NCI-H2029 (cell line): ENCODE measurements at regions not wholly inside any gene's neighbourhood (a gene's known extent, or its start where the extent isn't known, plus 50 kb on each side); places are given as distances from the start of the nearest gene placed in this dataset.
"Not testable (repeated sequence)": the region's sequence is repeated elsewhere in the genome, so short reads cannot be mapped to it uniquely, and the experiment has no call there.

Experiments
- DNase-seq: peaks from one replicate; lab custom pipeline; 2025; lab: John Stamatoyannopoulos, UW

GRCh38 chr11:91156041-91156440, 933.2 kb upstream of the CHORDC1 start:
- no peak for DNase-seq

DNA sequence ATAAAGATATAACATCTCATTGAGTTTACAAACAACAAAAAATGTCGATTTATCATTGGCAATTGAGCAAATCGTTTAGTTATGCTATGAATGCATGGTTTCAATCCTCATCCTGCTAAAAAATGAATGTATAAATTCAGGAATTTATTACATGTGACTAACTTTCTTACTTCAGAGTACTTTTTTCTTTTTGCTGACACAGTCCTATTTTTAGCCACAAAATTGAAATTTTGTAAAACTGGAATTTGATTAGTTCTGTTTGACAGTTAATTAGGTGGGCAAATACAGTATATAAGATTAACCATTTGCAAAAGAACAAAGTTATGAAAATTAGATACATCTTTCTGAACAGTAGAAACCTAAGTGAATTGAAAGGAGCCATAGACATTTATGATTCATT, 925.0 kb upstream of the CHORDC1 start:
- DNase-seq = no peak

DNA sequence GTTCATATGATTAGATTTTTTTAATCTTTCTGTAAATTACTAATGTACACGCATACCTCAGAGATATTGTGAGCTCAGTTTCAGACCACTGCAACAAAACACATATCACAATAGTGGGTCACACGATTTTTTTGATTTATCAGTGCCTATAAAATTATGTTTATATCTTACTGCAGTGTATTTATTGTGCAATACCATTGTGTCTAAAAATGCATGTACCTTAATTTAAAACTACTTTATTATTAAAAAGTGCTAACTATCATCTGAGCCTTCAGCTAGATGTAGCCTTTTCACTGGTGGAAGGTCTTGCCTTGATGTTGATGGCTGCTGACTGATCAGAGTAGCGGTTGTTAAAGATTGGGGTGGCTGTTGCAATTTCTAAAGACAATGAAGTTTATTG, 918.8 kb upstream of the CHORDC1 start:
- no peak for DNase-seq

DNA sequence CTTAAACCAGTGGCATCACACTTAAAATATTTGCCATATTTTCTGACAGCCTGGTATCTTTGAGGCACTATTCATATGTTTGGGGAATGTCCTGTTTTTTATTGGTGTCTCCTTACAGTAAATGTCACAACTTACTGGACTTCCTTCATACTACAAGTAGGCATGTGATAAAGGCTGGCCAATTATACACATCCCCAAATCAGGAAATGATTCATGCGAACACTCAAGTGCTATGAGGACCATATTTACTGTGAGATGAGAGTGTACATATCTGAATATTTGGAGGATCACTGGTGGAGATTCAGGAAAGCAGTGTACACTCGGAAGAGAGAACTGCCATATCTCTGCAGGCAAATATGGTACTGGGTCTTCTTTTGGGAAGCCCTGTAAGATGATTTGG, 913.8 kb upstream of the CHORDC1 start:
- DNase-seq = no peak

GRCh38 chr11:91133361-91133760, 910.5 kb upstream of the CHORDC1 start:
- DNase-seq = no peak

- DNase-seq = no peak
These were observed 906.7 kb upstream of the CHORDC1 start for GRCh38 chr11:91129596-91129995.

DNA sequence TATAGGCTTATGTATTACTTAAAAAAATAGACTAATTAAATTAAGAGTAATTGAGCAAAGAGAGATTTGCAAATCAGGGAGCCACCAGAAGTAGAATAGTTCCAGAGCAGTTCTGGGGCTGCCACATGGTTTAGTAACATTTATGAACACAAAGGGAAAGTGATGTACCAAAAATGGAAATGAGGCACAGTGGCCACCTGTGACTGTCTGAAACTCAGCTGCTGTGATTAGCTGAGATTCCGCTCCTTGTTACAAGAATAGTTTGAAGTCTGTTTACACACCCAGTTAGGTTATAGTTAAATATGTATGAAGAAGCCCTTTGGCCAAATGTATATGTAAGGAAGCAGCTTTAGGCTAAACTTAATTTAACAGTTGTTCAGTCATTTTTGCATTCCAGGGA, 901.5 kb upstream of the CHORDC1 start:
- no peak for DNase-seq

GRCh38 chr11:91115116-91115515, 892.3 kb upstream of the CHORDC1 start:
- no peak for DNase-seq

GRCh38 chr11:91104237-91104636, 881.4 kb upstream of the CHORDC1 start:
- no peak for DNase-seq

GRCh38 chr11:91100427-91100826, 877.6 kb upstream of the CHORDC1 start:
- DNase-seq = no peak

- DNase-seq = no peak
These were observed 874.2 kb upstream of the CHORDC1 start for GRCh38 chr11:91097083-91097482.

GRCh38 chr11:91093141-91093540, 870.3 kb upstream of the CHORDC1 start:
- DNase-seq = no peak

- no peak for DNase-seq
These were observed 868.7 kb upstream of the CHORDC1 start for GRCh38 chr11:91091563-91091962.

GRCh38 chr11:91086028-91086427, 863.2 kb upstream of the CHORDC1 start:
- no peak for DNase-seq

DNA sequence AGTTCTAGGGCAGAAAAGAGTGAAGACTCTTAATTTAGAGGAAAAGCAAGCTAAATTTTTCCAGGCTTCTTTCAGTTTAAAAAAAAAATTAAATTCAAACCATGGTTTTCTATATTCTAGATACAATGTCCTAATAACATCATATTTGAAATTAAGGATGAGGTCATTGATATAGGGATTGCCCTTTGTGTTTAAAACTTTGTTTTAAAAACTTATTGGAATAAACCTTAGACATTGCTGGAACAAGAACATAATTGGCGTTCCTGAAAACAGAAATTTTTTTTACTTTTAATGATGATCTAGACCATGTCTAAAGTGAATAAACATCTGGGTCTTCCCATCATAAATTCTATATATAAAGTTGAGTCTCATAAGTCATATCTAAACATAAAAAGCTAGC, 859.4 kb upstream of the CHORDC1 start:
- no peak for DNase-seq

- no peak for DNase-seq
These were observed 858.7 kb upstream of the CHORDC1 start for GRCh38 chr11:91081440-91082043.

GRCh38 chr11:91078221-91078620, 855.4 kb upstream of the CHORDC1 start:
- no peak for DNase-seq

DNA sequence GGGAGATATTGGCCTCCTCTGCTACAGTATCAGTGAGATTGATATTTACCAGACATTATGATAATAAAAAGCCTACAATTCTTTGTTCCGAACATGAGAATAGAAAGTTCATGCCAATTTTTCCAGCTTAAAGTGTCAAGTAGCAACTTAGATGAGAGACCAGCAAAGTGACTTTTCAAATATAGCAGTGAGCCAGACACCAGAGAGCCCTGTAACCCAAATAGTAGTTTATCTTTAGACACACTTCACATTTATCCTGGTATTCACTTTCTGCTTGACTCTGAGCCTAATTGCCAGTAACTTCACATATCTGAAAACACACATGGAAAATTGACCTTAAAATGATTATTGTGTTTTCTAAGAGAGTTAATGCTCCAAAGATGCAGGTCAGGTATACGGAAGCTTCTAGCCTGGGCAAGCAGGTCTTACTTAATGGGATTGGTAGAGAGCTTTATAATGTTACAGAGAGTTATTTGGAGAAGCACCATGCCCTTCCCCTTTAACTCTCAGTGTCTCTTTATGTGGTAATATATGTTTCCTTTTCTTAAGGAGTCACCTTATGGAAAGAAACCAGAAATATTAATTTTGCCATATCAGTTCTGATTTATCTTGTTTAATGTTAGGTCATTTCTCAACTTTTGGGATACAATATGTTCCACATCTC, 852.3 kb upstream of the CHORDC1 start:
- DNase-seq = no peak

DNA sequence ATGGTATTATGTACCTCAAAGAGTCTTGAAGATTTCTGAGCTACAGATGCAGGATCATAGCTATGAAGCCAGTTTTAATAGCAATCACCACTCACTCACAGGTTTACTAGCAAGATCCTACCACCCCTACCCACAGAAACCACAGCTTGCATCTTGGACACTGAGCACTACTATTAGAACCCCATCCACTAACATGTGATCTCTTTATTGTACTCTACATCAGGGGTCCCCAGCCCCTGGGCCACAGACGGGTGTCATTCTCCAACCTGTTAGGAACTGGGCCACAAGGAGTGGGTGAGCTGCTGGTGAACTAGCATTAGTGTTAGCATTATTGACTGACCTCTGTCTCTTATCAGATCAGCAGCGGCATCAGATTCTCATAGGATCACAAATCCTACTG, 844.8 kb upstream of the CHORDC1 start:
- no peak for DNase-seq

- DNase-seq = no peak
These were observed 843.7 kb upstream of the CHORDC1 start for GRCh38 chr11:91066456-91067047.

DNA sequence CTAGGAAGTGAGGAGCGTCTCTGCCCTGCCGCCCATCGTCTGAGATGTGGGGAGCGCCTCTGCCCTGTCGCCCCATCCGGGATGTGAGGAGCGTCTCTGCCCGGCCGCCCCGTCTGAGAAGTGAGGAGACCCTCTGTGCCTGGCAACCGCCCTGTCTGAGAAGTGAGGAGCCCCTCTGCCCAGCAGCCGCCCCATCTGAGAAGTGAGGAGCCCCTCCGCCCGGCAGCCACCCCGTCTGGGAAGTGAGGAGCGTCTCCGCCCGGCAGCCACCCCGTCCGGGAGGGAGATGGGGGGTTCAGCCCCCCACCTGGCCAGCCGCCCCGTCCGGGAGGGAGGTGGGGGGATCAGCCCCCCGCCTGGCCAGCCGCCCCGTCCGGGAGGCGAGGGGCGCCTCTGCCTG, 840.5 kb upstream of the CHORDC1 start:
- not testable (repeated sequence) for DNase-seq

DNA sequence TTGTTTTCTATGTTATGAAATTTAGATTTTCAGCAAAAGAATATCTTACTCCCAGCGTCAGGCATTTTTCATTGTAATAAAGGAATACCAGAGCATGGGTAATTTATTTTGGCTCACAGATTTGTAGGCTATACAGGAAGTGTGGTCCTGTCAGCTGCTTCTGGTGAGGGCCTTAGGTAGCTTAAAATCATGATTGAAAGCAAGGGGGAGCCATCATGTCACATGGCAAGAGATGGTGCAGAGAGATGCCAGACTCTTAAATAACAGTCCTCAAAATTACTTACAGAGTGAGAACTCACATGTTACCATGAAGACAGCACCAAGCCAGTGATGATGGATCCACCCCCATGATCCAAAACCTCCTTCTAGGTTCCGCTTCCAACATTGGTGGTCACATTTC, 825.0 kb upstream of the CHORDC1 start:
- no peak for DNase-seq

- no peak for DNase-seq
These were observed 823.4 kb upstream of the CHORDC1 start for GRCh38 chr11:91046261-91046660.

DNA sequence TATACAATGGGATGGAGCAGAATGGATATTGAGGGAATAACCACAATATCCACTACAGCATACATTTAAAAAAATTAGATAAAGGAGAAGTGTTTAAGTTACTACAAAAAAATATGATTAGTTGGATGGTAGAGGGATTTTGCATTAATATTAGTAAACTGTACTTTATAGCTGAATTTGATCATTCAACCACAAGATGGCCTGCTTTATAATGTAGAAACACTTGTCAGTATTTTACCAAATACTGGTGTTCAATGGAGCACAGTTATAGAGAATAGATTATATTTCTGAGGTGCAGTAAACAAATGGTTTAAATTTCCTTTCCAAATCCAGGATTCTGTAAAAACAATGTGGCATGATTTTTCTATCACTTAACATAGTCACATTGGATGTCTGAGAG, 818.8 kb upstream of the CHORDC1 start:
- DNase-seq = no peak
